Heart left ventricle (tissue), 13 donors: ENCODE measurements at regions not wholly inside any gene's neighbourhood (a gene's known extent, or its start where the extent isn't known, plus 50 kb on each side); places are given as distances from the start of the nearest gene placed in this dataset.

Source experiments
- POLR2A ChIP-seq, 2 donors: fragments of 450-650 bp; IDR thresholded peaks; one replicate each; pipeline ENCODE4 v1.6.1; 2017; ENCODE audit warnings: antibody characterized with exemption in 2 of 2, mild to moderate bottlenecking in 2 of 2, moderate library complexity in 2 of 2
- TF ChIP-seq, protein P1 (sequence below), 12 donors: fragments of 200-600 bp; sonication (generic) in 4 of 12; IDR thresholded peaks; one replicate each; pipeline versions ENCODE4 v1.5.0 to v1.8.0; 2018 to 2022; ENCODE audit warnings: antibody characterized with exemption in 12 of 12, mild to moderate bottlenecking in 5 of 12
- donor health status: ischemic (EF 13 %, LVEDD 7.1; RV severe dilation, severe dysfunction).
- donor health status: DM: no; HTN: yes; CAD: no.
- donor health status: DM: no; HTN: no; CAD: no.
- donor health status: ischemic (EF 25% LVEDD 6.9; RV normal size, moderate dysfunction).
- donor health status: ischemic (EF 25% LVEDD 5.7; RV mildly dilated, moderate dysfunction).
- donor health status: ischemic (EF 35%, LVEDD 5.7; RV mildly dilated, moderate dysfunction).
- donor health status: nonischemic (EF 11% LVEDD 7.7; RV severe dilation, severe dysfunction).
- donor health status: DM: yes; HTN: yes; CAD: no.
- donor health status: PGD.
- donor health status: ischemic (EF 29% LVEDD 5.4; RV normal size, mild dysfunction).
- donor health status: nonischemic (EF 23%, LVEDD 6.1; RV moderate dilation, normal function).

DNA sequence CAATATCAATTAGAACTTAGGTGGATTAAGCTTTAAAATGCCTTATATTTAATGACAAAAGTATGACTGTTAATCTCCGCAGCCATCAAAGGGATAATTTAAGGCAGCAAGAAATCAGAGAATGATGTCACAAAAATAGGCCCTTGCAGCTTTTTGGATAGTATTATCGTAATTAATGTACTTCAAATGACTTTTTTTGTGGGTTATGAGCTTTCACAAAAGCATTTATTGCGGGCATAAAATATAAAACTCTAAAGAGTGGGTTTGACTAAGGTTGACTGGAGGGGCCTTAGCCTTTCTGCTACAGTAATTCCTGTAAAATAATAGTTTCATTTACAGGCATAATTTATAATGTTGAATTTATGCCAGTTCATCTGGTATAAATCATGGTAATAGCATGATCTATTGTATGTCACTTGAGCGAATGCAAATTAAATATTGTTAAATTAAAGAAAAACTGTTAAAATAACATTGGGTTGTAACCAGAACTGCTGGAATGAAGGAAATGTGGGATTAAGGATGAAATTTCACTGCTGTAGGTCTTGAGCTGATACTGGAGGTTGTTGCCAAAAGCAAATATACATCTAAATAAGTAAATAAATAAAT lies 78.5 kb upstream of the ZFP64 start:
- TF ChIP-seq POLR2A (IDR thresholded peaks at IDR 0.05) = no peak
- TF ChIP-seq, protein P1, sequence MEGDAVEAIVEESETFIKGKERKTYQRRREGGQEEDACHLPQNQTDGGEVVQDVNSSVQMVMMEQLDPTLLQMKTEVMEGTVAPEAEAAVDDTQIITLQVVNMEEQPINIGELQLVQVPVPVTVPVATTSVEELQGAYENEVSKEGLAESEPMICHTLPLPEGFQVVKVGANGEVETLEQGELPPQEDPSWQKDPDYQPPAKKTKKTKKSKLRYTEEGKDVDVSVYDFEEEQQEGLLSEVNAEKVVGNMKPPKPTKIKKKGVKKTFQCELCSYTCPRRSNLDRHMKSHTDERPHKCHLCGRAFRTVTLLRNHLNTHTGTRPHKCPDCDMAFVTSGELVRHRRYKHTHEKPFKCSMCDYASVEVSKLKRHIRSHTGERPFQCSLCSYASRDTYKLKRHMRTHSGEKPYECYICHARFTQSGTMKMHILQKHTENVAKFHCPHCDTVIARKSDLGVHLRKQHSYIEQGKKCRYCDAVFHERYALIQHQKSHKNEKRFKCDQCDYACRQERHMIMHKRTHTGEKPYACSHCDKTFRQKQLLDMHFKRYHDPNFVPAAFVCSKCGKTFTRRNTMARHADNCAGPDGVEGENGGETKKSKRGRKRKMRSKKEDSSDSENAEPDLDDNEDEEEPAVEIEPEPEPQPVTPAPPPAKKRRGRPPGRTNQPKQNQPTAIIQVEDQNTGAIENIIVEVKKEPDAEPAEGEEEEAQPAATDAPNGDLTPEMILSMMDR (IDR thresholded peaks at IDR 0.05) = no peak
